Activated CD4-positive, alpha-beta T cell treated with anti-CD3 and anti-CD28 coated beads, Interleukin-10, Interleukin-2, amounts not matched to agents 100 ng/mL and 50 ng/mL, durations not matched to agents 16 hours and 8 hours (primary cell): ENCODE measurements at regions not wholly inside any gene's neighbourhood (a gene's known extent, or its start where the extent isn't known, plus 50 kb on each side); places are given as distances from the start of the nearest gene placed in this dataset.

Experiments
- DNase-seq: peaks from one replicate; pipeline ENCODE4 v3.0.0-alpha.2; 2020

DNA sequence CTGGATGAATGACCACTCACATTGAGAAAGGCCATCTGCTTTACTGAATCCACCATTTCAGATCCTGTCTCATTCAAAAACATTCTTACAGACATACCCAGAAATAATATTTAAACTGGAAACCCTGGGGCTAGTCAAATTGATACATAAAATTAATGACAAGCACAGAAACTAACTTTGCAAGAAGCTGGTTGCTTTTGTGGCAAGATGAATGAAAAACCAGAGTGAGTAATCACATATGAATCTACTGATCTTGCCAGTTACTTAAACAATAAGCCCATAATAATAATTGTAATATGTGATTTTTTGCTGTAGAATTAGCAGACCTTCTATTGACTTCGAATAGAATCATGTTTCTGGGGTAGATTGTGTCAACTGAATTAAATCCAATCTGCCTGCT, 235.1 kb downstream of the PPARGC1A start:
- DNase-seq, result no peak

DNA sequence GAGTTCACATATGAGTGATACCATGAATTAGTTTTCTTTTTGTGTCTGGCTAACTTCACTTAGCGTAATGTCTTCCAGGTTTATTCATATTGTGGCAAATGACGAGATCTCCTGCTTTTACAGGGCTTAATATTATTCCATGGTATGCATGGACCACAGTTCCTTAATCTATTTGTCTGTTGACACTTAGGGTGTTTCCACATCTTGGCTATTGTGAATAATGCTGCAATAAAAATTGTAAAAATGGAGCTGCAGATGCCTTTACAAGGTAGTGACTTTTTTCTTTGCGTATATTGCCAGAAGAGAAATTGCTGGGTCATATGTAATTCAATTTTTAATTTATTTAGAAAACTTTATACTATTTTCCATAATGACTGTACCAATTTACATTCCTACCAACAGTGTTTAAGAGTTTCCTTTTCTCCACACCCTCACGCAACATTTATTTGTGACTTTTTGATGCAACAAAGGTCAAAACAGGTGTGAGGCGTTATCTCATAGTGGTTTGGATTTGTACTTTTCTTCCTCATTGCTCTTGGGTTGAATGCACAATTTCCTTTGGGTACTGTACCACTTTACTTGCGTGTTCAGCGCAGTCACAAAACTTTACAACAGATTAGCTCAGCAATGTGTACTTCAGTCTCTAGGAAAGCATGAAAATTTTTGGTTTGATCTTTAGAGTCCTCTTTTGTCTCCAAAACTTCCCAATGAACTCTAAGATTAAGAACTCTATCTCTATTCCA, 240.8 kb downstream of the PPARGC1A start:
- DNase-seq, result no peak

DNA sequence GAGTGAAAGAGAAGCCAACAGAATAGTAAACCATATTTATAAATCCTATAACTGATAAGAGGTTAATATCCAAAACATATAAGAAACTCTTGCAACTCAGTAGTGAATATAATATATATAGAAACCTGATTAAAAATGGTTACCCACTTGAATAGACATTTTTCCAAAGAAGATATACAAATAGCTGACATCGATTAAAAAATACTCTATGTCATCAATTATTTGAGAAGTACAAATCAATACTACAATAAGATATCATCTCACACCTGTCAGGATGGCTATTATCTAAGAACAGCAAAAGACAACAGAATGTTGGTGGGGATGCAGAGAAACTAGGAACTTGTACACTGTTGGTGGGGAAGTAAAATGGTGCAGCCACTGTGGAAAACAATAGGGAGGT, 254.4 kb downstream of the PPARGC1A start:
- no peak for DNase-seq

DNA sequence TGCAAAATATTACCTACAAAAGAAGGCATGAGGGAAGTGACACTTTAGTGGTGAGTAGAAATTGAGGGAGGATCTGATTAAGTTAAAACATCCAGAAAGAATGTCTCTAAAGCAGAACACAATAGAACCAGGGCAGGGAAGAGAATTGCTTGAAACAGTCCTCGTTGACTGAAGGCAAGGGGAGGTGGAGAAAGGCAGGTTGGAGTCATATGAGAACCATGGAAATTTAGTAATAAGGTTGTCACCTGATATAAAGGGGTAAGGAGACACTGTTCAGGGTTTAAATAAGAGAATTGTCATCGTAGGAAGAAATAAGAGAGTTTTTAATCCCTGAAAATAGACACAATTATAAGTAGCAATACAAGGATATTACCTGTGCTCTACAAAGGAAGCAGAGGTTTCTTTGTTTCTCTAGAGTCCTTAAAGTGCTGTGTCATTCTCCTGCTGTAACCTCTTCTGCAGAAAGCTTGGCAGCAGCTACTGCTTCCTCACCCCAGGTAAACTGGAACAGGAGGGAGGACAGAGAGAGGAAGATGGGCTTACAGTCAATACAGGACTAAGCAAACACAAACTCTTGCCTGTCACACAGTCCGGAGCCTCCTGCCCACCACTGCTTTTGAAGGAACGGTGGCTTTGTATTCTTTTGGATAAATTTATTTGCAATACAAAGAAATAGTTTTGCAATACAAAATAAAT, 258.4 kb downstream of the PPARGC1A start:
- DNase-seq, result no peak

DNA sequence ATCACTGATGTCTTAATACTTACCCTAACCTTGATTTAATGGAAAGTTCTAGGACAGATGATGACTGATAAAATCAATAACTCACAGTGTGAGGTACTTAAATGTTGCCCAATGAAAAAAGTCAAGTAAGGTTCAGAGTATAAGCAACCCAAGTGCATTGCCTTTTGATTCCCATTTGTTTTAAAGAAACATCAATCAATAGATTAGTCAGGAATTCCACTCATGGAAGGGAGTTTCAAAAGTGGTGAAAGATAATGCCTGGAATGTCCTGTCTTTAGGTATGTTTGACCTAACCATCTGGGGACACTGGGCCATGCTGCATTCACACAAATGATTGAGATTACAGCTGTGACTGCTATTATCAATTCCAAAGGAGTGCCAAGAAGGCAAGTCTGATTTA, 259.7 kb downstream of the PPARGC1A start:
- DNase-seq, result no peak

DNA sequence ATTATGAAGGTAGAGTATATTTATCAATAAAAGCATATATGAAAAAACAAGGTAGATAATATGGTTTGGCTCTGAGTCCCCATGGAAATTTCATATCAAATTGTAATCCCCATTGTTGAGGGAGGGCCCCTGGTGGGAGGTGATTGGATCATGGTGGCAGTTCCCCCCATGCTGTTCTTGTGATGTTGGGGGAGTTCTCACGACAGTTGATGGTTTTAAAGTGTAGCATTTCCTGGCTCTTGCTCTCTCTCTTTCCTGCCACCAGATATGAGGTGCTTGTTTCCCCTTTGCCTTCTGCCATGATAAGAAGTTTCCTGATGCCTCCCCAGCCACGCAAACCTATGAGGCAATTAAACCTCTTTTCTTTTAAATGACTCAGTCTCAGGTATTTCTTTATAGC, 260.4 kb downstream of the PPARGC1A start:
- DNase-seq, result no peak

DNA sequence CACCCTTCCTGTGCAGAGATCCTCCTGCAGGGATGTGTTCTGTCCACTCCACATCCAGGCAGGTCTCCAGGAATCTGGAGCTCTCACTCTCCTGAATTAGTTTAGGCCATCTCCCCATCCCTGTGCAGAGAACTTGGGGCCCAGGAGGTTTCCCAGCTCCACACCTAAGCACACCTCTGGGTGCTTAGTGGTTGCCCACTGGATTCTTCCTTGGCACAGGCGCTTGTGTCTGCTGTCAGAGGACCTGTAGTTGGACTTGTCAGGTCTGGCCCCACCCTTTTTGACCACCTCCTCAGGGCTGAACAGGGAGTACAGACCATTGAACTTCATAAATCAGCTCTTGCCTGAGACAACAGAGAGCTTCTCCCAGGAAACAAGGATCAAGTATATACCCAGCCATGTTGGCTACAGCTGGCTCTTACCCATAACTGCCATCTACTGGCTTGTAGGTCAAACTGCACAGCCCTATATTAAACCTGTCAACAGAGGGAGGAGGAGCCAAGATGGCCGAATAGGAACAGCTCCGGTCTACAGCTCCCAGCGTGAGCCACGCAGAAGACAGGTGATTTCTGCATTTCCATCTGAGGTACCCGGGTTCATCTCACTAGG, 275.5 kb downstream of the PPARGC1A start:
- DNase-seq, result peak; percentile 19

DNA sequence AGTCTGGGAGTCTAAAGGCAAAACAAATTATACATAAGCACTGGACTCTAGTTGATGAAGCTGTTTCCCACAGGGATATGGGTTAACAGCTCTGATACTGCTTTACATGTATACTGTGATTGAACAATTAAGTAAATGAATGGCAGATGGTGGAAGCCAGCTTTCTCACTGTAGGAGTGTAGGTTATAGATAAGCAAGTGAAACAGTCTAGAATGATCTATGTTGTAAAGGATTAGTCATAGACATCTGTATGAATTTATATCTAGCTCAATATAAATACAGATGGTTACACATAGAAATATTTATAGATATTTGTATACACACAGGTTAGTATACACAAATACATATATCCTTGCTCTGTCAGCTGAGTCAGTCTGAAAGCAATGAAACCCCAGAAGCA, 276.1 kb downstream of the PPARGC1A start:
- DNase-seq, result no peak

DNA sequence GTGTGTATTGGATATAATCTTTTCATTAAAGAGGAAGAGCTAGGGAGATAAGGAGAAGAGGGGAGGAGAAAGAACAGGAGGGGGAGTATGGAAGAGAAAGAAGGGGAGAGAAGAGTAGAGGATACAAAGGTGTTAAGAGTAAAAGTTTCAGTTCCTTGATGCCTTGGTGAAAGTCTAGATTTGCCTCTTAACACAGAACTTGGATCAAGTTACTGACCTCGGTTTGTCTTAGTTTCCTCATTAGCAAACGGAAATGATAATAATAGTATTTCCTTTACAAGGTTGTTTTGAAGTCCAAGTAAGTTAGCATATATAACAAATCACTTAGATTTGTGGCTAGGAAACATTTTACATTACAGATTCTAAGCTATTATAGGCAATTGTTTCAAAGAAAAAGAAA, 287.1 kb downstream of the PPARGC1A start:
- DNase-seq, result no peak

DNA sequence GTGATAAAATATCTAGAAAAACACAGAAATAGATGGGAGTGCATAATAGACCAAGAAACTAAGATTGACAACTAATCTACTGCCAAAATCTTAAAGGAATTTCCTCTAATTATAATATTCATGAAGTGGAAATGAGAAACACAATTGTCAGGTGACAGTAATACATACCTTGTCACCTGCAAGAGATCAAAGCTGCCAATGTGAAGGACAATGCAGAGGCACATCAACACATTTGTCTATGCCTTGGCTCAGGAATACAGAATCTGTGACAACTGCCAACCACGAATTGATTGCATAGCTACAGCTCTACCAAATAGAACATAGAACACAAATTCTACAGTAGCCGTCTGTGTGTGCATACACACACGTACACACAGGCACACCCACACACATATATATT, 295.7 kb downstream of the PPARGC1A start:
- no peak for DNase-seq

DNA sequence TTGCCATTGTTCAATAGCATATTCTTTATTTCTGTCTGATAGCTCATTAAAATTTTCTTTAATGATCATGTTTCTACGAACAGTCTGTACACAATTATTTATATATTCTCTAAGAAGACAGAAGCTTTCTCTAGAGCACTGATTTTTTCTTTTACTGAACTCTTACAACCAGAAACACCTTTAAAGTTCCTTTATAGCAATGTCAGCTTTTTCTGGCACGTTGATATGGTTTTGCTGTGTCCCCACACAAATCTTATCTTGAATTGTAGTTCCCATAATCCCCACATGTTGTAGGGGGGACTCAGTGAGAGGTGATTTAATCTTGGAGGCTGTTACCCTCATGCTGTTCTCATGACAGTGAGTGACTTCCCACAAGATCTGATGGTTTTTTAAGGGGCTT, 299.4 kb downstream of the PPARGC1A start:
- DNase-seq, result no peak

DNA sequence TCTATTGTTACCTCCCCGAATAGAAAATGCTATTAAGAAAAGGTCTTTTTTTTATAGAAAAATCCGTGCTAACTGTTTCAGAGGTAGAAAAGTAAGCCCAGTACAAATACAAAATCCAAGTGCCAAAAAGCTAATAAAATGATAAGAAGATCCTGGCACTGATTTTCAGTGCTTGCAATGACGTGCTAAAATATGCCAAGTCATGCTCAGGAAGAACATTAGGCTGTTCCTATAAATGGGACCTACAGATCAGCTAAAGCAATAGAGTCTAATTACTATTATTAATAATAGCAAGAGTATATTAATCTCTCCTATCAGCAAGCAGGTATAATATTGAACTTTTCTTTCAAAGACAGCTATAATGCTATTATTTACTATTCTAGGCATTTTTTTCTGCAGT, 305.8 kb downstream of the PPARGC1A start:
- no peak for DNase-seq

DNA sequence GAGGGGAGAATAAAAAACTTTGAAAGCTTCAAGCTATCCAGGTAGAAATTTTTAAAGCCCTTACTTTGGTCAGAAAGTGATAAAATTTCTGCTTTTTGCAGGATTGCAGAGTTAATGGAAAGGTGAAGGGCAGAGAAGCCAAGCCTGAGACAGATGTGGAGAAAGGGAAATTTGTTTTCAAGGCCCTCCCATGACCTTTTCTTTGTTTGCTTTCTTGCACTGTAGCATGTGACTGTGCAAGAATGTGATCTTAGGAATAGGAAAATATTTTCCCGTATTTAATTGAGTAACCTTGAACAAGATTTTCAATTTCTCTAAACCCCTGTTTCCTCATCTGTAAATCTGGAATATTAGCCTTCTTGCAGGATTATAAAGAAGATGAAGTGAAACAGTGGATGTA, 307.2 kb downstream of the PPARGC1A start:
- DNase-seq, result no peak

DNA sequence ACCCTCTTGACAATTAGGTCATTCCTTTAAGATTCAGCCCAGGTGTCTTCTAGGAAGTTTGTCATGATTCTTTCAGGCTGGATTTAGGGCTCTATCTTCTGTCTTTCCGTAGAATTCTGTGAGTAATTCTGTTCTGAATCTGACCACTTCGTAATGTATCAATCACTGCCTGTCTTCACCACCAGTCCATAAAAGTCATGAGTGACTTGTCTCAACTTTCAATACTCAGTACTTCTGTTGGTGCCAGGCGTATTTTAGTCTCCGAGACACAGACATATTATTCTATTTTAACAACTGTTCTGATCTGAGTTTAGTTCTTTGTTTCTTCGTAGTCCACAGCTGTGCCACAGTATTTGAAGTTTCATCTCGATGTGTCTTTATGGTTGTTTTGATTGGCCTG, 310.7 kb downstream of the PPARGC1A start:
- DNase-seq, result no peak

DNA sequence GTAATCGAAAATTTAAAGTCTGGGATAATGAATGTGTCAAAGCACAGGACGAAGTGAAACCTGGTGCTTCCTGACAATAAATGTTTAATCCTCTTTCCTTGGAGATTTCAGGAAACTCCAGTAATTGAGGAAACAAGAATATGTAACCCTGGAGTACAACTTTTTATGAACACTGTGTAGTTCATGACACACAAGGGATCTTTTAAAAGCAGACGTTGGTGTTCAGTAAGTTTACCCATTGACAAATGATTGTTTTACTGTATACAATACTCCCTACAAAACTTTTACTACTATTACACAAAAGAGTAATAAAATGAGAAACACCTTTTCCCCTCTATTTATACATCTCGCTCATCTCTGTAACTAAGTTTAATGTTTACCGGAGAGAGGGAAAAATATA, 312.4 kb downstream of the PPARGC1A start:
- no peak for DNase-seq

DNA sequence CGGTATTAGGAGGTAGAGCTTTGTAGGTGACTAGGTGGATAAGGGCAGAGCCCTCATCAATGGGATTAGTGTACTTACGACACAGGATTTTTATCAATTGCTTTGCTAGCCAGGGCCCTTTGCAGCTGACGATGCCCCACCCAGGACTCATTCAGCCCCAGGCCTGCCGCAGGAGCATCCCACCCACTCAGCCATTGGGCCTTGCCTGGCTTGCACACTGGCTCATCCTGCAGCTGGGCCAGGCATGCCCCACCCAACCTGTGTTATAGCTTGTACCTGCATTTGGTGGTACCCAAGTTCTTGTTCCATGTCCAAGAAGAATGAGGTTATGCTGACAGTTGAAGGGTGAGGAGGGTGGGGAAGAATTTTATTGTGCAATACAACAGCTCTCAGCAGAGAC, 317.5 kb downstream of the PPARGC1A start:
- no peak for DNase-seq

DNA sequence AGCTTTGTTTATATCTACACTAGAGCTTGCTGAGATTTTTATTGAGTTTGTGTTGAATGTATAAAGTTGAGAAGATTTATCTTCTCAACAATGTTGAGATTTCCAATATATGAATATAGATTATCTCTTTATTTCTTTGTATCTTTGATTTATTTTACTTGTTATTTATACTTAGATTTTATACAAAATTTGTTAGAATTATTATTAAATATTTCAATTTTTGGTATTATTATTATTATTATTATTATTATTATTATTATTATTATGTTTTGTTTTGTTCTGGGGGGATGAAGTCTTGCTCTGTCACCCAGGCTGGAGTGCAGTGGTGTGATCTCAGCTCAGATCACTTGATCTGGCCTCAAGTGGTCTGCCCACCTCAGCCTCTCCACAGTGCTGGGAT, 322.5 kb downstream of the PPARGC1A start:
- no peak for DNase-seq

DNA sequence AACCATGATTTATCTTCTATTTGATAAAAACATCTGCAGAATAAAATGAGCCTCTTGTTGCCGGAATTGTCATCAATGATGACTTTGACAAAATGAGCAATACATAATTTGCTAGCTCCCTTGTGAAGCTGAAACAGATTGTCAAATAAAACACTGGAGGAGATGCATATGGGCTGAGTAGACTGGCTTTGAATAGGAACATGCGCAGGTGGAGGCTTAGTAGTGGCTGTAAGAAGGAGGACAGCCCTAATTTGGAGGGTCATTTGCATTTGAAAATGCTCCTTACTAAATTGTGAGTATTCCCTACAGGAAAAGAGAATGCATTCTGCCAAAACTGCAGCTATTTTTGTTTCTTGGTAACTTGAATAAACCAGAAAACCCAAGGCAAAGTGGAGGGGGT, 329.1 kb downstream of the PPARGC1A start:
- no peak for DNase-seq

DNA sequence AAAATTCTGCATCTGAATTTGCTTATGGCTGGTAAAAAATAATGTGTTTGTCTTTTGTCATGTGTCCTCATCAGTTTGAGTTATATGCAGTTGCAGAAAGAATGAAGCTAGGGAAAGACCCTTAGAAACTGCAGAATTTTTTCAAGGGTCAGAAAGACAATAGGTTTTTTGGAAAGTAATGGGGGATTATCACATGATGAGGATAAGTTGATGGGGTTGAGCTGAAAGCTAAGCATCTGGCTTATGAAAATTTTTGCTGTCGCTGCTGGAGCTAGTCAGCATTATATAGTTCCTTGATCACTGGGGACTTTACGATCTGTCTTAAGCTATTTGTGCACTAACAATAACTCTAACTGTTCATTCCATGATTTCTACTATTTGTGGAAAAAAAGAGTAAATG, 331.7 kb downstream of the PPARGC1A start:
- no peak for DNase-seq

DNA sequence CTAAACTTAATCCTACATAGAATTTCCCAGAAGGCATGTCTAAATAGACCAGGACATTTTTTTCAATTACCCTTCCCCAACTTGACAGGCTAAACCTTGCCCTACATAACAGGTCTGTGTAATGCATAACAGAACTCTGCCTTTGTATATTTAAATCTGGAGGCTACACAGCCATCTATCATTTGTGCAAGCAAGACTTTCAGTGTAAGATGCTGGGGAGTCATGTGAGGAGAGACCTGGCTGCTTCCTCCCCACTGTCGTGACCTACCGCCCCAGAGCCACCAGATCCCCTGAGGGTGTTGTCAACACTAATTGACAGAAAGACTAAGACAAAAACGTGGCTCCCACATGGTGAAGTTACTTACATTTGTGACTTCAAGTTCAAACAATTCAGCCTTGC, 342.2 kb downstream of the PPARGC1A start:
- DNase-seq, result no peak

DNA sequence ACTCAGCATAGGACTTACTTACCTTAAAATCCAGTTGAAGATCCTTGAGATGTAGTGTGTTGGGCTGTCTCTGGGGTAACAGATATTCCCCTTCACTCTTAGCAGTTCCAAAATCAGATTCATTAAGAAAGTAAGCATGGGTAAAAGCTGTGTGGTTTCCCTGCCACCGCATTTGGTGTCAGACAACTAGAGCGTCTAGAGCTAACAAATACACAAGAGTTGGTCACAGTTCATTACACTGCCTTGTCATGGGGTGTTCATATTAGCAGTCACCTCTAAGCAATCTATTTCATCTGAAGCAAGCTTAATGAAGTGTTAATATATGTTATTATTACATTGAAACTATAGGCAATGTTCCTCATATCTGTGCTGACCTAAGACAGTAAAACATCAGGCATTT, 342.8 kb downstream of the PPARGC1A start:
- no peak for DNase-seq

DNA sequence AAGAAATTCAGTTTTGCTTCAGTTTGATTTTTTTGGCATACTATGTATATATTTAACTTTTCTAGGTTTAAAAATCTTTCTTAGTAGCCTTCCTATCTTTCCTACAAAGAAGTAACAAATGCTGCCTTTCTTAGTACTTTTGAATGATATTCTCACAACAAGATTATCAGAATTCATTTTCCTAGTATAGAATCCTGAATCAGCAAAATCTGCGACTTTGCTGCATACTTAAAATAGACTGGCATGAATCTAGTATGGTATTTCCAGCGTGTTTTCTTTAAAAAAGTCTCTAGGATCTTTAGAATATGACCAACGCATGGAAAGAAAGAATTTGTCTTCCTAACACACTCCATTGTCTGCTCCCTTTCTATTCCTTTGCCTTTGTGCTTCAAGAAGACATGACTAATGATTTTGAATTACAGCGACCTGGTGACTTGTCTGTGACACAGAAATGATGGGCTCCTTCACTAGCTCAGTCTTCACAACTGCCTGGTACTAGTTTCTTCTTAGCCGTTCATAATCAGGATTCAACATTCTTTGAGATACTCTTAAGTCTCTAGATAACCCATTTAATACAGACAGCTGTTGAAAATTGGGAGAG, 349.8 kb downstream of the PPARGC1A start:
- no peak for DNase-seq

DNA sequence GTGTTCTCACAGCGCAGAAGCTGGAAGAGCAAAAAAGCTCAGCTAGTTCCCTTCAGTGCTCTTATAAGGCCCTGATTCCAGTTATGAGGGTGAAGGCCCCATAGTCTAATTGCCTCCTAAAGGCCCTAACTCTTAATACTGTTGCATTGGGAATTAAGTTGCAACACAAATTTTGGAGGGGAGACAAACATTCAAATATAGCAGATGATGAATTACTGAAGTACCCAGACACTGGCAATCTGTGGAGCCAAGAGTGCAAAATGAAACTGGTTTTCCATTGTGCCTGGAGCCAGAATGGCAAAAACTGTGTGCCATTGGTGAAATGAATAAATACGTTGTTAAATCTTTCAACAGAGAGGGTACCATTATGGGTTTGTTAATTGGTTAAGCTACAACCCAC, 356.0 kb downstream of the PPARGC1A start:
- DNase-seq, result no peak

DNA sequence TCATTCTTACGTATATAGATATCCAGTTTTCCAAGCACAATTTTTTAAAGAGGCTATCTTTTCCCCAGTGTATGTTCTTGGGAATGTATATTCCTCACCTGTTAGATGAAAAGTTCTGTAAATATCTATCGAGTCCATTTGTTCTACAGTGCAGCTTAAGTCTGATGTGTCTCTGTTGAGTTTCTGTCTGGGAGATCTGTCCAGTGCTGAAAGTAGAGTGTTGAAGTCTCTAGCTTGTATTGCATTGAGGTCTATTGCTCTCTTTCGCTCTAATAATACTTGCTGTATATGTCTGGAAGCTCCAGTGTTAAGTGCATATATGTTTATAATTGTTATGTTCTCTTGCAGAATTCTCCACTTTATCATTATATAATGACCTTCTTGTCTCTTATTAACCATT, 373.1 kb downstream of the PPARGC1A start:
- DNase-seq, result no peak
